Neural cell (in vitro differentiated cells): ENCODE measurements at regions not wholly inside any gene's neighbourhood (a gene's known extent, or its start where the extent isn't known, plus 50 kb on each side); places are given as distances from the start of the nearest gene placed in this dataset.

Source experiments
- H2AFZ ChIP-seq: fragments of 200-600, 300-800 bp; sonication (generic), shearing (Covaris generic); 2 replicates; pipeline ENCODE4 v1.6.0; 2014; ENCODE audit warnings: low read depth, mild to moderate bottlenecking, antibody characterized with exemption, low read length, moderate library complexity
- H3F3A ChIP-seq: fragments of 200-600 bp; shearing (Covaris generic); 2 replicates; pipeline ENCODE4 v1.6.1; 2016; ENCODE audit warnings: mild to moderate bottlenecking, moderate library complexity, mixed read lengths, antibody characterized with exemption, low read length; ENCODE audit not compliant: insufficient read depth, poor library complexity, severe bottlenecking
- H3K27ac ChIP-seq: fragments of 200-600, 300-800 bp; sonication (generic), shearing (Covaris generic); 2 replicates; pipeline ENCODE4 v1.5.1; 2014; ENCODE audit warnings: mild to moderate bottlenecking, low read length, moderate library complexity
- H3K27me3 ChIP-seq: fragments of 300-800, 200-600 bp; sonication (generic), shearing (Covaris generic); 2 replicates; pipeline ENCODE4 v1.6.0; 2014; ENCODE audit warnings: mild to moderate bottlenecking, low read depth, low read length, moderate library complexity; ENCODE audit not compliant: insufficient read depth
- H3K36me3 ChIP-seq: fragments of 300-800, 200-600 bp; sonication (generic), shearing (Covaris generic); 2 replicates; pipeline ENCODE4 v1.5.1; 2014; ENCODE audit warnings: mild to moderate bottlenecking, antibody characterized with exemption, low read length, moderate library complexity; ENCODE audit not compliant: insufficient read depth
- H3K4me2 ChIP-seq: fragments of 300-800, 200-600 bp; sonication (generic), shearing (Covaris generic); 2 replicates; pipeline ENCODE4 v1.6.0; 2014; ENCODE audit warnings: mild to moderate bottlenecking, low read length
- H3K4me3 ChIP-seq: fragments of 300-800, 200-600 bp; sonication (generic), shearing (Covaris generic); 2 replicates; pipeline ENCODE4 v1.5.1; 2014; ENCODE audit warnings: mild to moderate bottlenecking, low read length, moderate library complexity
- H3K79me2 ChIP-seq: fragments of 200-600 bp; shearing (Covaris generic); replicated peaks from 2 replicates; pipeline ENCODE4 v1.6.0; 2014; ENCODE audit warnings: mild to moderate bottlenecking, low read length, moderate library complexity; ENCODE audit not compliant: insufficient read depth
- H3K9ac ChIP-seq: fragments of 300-800, 200-600 bp; sonication (generic), shearing (Covaris generic); 2 replicates; pipeline ENCODE4 v1.6.1; 2016; ENCODE audit warnings: mild to moderate bottlenecking, low read length, mixed read lengths
- H3K9me2 ChIP-seq: fragments of 200-600 bp; shearing (Covaris generic); 2 replicates; pipeline ENCODE4 v1.6.1; 2016; ENCODE audit warnings: mild to moderate bottlenecking, low read length, mixed read lengths; ENCODE audit not compliant: insufficient read depth
- H3K9me3 ChIP-seq: fragments of 200-600, 300-800 bp; sonication (generic), shearing (Covaris generic); 2 replicates; pipeline ENCODE4 v1.6.1; 2016; ENCODE audit warnings: mild to moderate bottlenecking, mixed run types, low read length, moderate library complexity, mixed read lengths
- H4K20me1 ChIP-seq: fragments of 200-600 bp; shearing (Covaris generic); 2 replicates; pipeline ENCODE4 v1.6.1; 2016; ENCODE audit warnings: mild to moderate bottlenecking, mixed run types; ENCODE audit not compliant: insufficient read depth
- EP300 ChIP-seq: fragments of 450-650 bp; conservative IDR thresholded peaks from 2 replicates; pipeline ENCODE4 v1.6.1; 2014; ENCODE audit warnings: antibody characterized with exemption, mild to moderate bottlenecking, moderate library complexity; ENCODE audit not compliant: poor library complexity, severe bottlenecking
- EZH2 ChIP-seq: fragments of 200-600, 300-800 bp; shearing (Covaris generic), sonication (generic); IDR thresholded peaks from 2 replicates; pipeline ENCODE4 v1.6.1; 2014; ENCODE audit warnings: antibody characterized with exemption, low read length, borderline replicate concordance, mild to moderate bottlenecking; ENCODE audit not compliant: insufficient read depth, poor library complexity, severe bottlenecking
- MXI1 ChIP-seq: fragments of 450-650 bp; conservative IDR thresholded peaks from 2 replicates; pipeline ENCODE4 v1.6.1; 2014; ENCODE audit warnings: antibody characterized with exemption, mild to moderate bottlenecking; ENCODE audit not compliant: poor library complexity, severe bottlenecking
- POLR2AphosphoS5 ChIP-seq: IDR thresholded peaks from 2 replicates; pipeline ENCODE4 v1.6.1; 2012
- RAD21 ChIP-seq: fragments of 450-650 bp; conservative IDR thresholded peaks from 2 replicates; pipeline ENCODE4 v1.6.1; 2014; ENCODE audit warnings: antibody characterized with exemption, mild to moderate bottlenecking, moderate library complexity
- SMC3 ChIP-seq: fragments of 450-650 bp; conservative IDR thresholded peaks from 2 replicates; pipeline ENCODE4 v1.6.1; 2014; ENCODE audit warnings: antibody characterized with exemption, mild to moderate bottlenecking, moderate library complexity; ENCODE audit not compliant: poor library complexity
- TAF1 ChIP-seq: IDR thresholded peaks from 2 replicates; pipeline ENCODE4 v1.6.1; 2012; ENCODE audit warnings: low read depth
- TF ChIP-seq, protein P1 (sequence below): IDR thresholded peaks from 2 replicates; pipeline ENCODE4 v1.6.1; 2012; ENCODE audit warnings: borderline replicate concordance
- TF ChIP-seq, protein P2 (sequence below): fragments of 450-650 bp; IDR thresholded peaks from 2 replicates; pipeline ENCODE4 v1.5.1; 2014; ENCODE audit warnings: antibody characterized with exemption, mild to moderate bottlenecking, moderate library complexity; ENCODE audit not compliant: poor library complexity, severe bottlenecking

DNA sequence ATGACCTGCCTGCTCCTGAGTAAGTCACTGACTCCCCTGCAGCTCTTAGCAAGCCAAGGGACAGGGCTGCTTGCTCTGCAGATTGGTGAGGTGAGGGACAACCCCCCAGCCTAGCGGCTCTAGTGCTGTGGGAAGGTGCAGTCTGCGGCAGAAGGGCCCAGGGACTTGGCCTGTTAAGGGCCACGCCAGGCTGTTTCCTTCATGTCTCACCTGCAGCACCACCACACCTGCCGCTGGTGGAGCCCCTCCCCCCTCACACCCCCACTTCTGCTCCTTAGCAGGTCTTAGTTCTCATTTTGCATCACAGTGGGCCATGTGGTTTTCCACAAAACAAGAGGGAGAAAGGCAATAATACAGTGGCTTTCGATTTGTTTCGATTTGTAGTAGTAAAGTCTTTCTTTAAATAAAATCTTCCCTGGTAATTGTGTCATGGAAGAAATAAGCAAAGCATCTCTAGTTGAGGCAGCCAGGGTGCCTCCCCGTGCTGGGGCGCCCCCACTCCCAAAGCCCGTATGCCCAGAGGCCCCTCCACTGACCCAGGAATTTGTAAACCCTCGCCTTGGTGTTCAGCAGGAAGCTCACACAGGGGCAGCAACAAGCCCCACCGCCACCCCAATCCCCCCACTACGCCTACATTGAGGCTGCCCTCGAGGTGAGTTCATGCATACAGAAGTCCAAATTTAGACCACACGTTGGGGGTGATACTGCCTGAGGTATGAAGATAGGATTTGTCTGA, 86.5 kb upstream of the CLDN5 start:
- H3F3A ChIP-seq, result no peaks in the 10 kb centered on the region
- no peaks in the 10 kb centered on the region for H3K36me3 ChIP-seq
- no peaks in the 10 kb centered on the region for H3K9me3 ChIP-seq
- H2AFZ ChIP-seq, result no peak overlapping the region
- no peaks in the 10 kb centered on the region for H4K20me1 ChIP-seq
- no peak overlapping the region for H3K9ac ChIP-seq
- H3K79me2 ChIP-seq, result no peaks in the 10 kb centered on the region
- no peaks in the 10 kb centered on the region for H3K9me2 ChIP-seq
- no peak for TF ChIP-seq EP300
- TF ChIP-seq TAF1, result no peak
- TF ChIP-seq, protein P1, sequence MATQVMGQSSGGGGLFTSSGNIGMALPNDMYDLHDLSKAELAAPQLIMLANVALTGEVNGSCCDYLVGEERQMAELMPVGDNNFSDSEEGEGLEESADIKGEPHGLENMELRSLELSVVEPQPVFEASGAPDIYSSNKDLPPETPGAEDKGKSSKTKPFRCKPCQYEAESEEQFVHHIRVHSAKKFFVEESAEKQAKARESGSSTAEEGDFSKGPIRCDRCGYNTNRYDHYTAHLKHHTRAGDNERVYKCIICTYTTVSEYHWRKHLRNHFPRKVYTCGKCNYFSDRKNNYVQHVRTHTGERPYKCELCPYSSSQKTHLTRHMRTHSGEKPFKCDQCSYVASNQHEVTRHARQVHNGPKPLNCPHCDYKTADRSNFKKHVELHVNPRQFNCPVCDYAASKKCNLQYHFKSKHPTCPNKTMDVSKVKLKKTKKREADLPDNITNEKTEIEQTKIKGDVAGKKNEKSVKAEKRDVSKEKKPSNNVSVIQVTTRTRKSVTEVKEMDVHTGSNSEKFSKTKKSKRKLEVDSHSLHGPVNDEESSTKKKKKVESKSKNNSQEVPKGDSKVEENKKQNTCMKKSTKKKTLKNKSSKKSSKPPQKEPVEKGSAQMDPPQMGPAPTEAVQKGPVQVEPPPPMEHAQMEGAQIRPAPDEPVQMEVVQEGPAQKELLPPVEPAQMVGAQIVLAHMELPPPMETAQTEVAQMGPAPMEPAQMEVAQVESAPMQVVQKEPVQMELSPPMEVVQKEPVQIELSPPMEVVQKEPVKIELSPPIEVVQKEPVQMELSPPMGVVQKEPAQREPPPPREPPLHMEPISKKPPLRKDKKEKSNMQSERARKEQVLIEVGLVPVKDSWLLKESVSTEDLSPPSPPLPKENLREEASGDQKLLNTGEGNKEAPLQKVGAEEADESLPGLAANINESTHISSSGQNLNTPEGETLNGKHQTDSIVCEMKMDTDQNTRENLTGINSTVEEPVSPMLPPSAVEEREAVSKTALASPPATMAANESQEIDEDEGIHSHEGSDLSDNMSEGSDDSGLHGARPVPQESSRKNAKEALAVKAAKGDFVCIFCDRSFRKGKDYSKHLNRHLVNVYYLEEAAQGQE, result no peak
- no peak for TF ChIP-seq EZH2
- TF ChIP-seq MXI1, result no peak
- no peak for TF ChIP-seq POLR2AphosphoS5
- TF ChIP-seq SMC3, result no peak
- TF ChIP-seq, protein P2, sequence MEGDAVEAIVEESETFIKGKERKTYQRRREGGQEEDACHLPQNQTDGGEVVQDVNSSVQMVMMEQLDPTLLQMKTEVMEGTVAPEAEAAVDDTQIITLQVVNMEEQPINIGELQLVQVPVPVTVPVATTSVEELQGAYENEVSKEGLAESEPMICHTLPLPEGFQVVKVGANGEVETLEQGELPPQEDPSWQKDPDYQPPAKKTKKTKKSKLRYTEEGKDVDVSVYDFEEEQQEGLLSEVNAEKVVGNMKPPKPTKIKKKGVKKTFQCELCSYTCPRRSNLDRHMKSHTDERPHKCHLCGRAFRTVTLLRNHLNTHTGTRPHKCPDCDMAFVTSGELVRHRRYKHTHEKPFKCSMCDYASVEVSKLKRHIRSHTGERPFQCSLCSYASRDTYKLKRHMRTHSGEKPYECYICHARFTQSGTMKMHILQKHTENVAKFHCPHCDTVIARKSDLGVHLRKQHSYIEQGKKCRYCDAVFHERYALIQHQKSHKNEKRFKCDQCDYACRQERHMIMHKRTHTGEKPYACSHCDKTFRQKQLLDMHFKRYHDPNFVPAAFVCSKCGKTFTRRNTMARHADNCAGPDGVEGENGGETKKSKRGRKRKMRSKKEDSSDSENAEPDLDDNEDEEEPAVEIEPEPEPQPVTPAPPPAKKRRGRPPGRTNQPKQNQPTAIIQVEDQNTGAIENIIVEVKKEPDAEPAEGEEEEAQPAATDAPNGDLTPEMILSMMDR, result no peak
- no peaks in the 10 kb centered on the region for H3K27me3 ChIP-seq
- no peak overlapping the region for H3K4me3 ChIP-seq
- no peak overlapping the region for H3K27ac ChIP-seq
- H3K4me2 ChIP-seq, result no peak overlapping the region

DNA sequence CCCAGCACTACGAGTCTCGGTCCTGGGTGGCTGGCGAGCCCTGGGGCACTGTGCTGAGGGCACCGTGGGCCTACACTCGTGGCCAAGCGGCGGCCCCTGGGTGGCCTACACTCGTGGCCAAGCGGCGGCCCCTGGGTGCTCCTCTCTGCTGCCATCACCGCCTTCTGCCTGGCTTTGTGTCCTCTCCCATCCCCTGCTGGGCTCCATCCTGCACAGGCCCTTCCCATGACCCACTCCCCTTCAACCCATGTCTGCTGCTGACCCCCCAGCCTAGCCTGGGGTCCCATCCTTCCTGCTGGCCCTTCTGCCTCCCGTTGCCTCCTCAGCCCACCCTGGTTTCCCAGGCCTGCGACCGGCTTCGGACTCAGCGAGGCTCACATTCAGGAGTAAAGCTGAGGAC, 87.4 kb upstream of the CLDN5 start:
- H3K9me3 ChIP-seq, result no peaks in the 10 kb centered on the region
- no peaks in the 10 kb centered on the region for H3K79me2 ChIP-seq
- H3K36me3 ChIP-seq, result no peaks in the 10 kb centered on the region
- H3K9me2 ChIP-seq, result no peaks in the 10 kb centered on the region
- TF ChIP-seq TAF1, result no peak
- no peak for TF ChIP-seq MXI1
- TF ChIP-seq, protein P1, result no peak
- no peak for TF ChIP-seq EP300
- TF ChIP-seq SMC3, result no peak
- TF ChIP-seq, protein P2, result no peak
- TF ChIP-seq RAD21, result no peak
- no peak for TF ChIP-seq POLR2AphosphoS5
- TF ChIP-seq EZH2, result no peak
- no peak overlapping the region for H3K4me2 ChIP-seq
- H3K27me3 ChIP-seq, result no peaks in the 10 kb centered on the region
- H3K27ac ChIP-seq, result no peak overlapping the region
- no peak overlapping the region for H3K9ac ChIP-seq
- no peak overlapping the region for H3K4me3 ChIP-seq
- no peaks in the 10 kb centered on the region for H3F3A ChIP-seq
- no peaks in the 10 kb centered on the region for H4K20me1 ChIP-seq
- no peak overlapping the region for H2AFZ ChIP-seq
